ENCODE measurements at regions not wholly inside any gene's neighbourhood (a gene's known extent, or its start where the extent isn't known, plus 50 kb on each side); places are given as distances from the start of the nearest gene placed in this dataset.

- no peak for FAIRE-seq
Observed at GRCh38 chr4:153912301-153912700, 123.4 kb upstream of the SFRP2 start.

GRCh38 chr4:153909672-153910071, 120.8 kb upstream of the SFRP2 start:
- no peaks in the 10 kb centered on the region for H3K4me1 ChIP-seq (ENCODE audit: insufficient read depth, low read length)
- H3K9ac ChIP-seq (ENCODE audit: low read length): no peak overlapping the region
- H3K27ac ChIP-seq (ENCODE audit: low read depth, low read length): no peak overlapping the region
- no peaks in the 10 kb centered on the region for H4K20me1 ChIP-seq (ENCODE audit: insufficient read depth, low read length)
- DNase-seq (ENCODE audit: low read depth) (no peak), FAIRE-seq (no peak)
- Mint-ChIP-seq H3K27me3 (ENCODE audit: low read depth, unreplicated experiment) (peaks cover 2% of the 10 kb centered on the region), H3K9me3 (ENCODE audit: unreplicated experiment) (no peaks in the 10 kb centered on the region), H3K27ac (ENCODE audit: unreplicated experiment) (no peak overlapping the region), H3K4me3 (ENCODE audit: unreplicated experiment) (no peak overlapping the region), H3K4me1 (ENCODE audit: low read depth, unreplicated experiment) (peaks cover 2% of the 10 kb centered on the region), H3K36me3 (ENCODE audit: low read depth, unreplicated experiment) (no peaks in the 10 kb centered on the region)
- no peak overlapping the region for H3K4me2 ChIP-seq (ENCODE audit: low read length)
- no peak overlapping the region for H2AFZ ChIP-seq (ENCODE audit: low read depth, low read length)
- H3K79me2 ChIP-seq (ENCODE audit: insufficient read depth, low read length): no peaks in the 10 kb centered on the region
- H3K9me3 ChIP-seq (ENCODE audit: insufficient read depth, low read depth, low read length): no peaks in the 10 kb centered on the region
- no peaks in the 10 kb centered on the region for H3K36me3 ChIP-seq (ENCODE audit: insufficient read depth, low read length)
- TF ChIP-seq, protein P1, sequence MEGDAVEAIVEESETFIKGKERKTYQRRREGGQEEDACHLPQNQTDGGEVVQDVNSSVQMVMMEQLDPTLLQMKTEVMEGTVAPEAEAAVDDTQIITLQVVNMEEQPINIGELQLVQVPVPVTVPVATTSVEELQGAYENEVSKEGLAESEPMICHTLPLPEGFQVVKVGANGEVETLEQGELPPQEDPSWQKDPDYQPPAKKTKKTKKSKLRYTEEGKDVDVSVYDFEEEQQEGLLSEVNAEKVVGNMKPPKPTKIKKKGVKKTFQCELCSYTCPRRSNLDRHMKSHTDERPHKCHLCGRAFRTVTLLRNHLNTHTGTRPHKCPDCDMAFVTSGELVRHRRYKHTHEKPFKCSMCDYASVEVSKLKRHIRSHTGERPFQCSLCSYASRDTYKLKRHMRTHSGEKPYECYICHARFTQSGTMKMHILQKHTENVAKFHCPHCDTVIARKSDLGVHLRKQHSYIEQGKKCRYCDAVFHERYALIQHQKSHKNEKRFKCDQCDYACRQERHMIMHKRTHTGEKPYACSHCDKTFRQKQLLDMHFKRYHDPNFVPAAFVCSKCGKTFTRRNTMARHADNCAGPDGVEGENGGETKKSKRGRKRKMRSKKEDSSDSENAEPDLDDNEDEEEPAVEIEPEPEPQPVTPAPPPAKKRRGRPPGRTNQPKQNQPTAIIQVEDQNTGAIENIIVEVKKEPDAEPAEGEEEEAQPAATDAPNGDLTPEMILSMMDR (IDR thresholded peaks at IDR 0.05; ENCODE audit: insufficient read depth, low read depth, low read length): no peak
- TF ChIP-seq EZH2 (IDR thresholded peaks at IDR 0.05; ENCODE audit: insufficient read depth, low read length): no peak
- H3K27me3 ChIP-seq (ENCODE audit: insufficient read depth, low read length): no peaks in the 10 kb centered on the region
- H3K4me3 ChIP-seq (ENCODE audit: insufficient read depth, low read depth, low read length): no peak overlapping the region

More at GRCh38 chr4:153912301-153912700, 123.4 kb upstream of the SFRP2 start:
- Histone ChIP-seq H3K36me3 (ENCODE audit: insufficient read depth, low read length) (no peaks in the 10 kb centered on the region), H3K27me3 (ENCODE audit: insufficient read depth, low read length) (no peaks in the 10 kb centered on the region), H4K20me1 (ENCODE audit: insufficient read depth, low read length) (no peaks in the 10 kb centered on the region), H3K4me1 (ENCODE audit: insufficient read depth, low read length) (no peaks in the 10 kb centered on the region), H3K4me3 (ENCODE audit: insufficient read depth, low read depth, low read length) (no peak overlapping the region), H3K27ac (ENCODE audit: low read depth, low read length) (no peak overlapping the region), H3K79me2 (ENCODE audit: insufficient read depth, low read length) (no peaks in the 10 kb centered on the region), H3K9ac (ENCODE audit: low read length) (no peak overlapping the region), H2AFZ (ENCODE audit: low read depth, low read length) (no peak overlapping the region), H3K4me2 (ENCODE audit: low read length) (no peak overlapping the region), H3K9me3 (ENCODE audit: insufficient read depth, low read depth, low read length) (no peaks in the 10 kb centered on the region)
- Mint-ChIP-seq H3K36me3 (ENCODE audit: low read depth, unreplicated experiment) (no peaks in the 10 kb centered on the region), H3K4me3 (ENCODE audit: unreplicated experiment) (no peak overlapping the region), H3K27me3 (ENCODE audit: low read depth, unreplicated experiment) (peaks cover 2% of the 10 kb centered on the region), H3K4me1 (ENCODE audit: low read depth, unreplicated experiment) (peaks cover 19% of the 10 kb centered on the region), H3K27ac (ENCODE audit: unreplicated experiment) (no peak overlapping the region), H3K9me3 (ENCODE audit: unreplicated experiment) (no peaks in the 10 kb centered on the region)
- TF ChIP-seq, protein P1 (IDR thresholded peaks at IDR 0.05; ENCODE audit: insufficient read depth, low read depth, low read length): no peak
- no peak for TF ChIP-seq EZH2 (IDR thresholded peaks at IDR 0.05; ENCODE audit: insufficient read depth, low read length)
- DNase-seq (ENCODE audit: low read depth): no peak

- H3K9me3 Mint-ChIP-seq (ENCODE audit: unreplicated experiment): no peaks in the 10 kb centered on the region
- H3K4me3 ChIP-seq (ENCODE audit: insufficient read depth, low read depth, low read length): no peak overlapping the region
- no peak overlapping the region for H3K9ac ChIP-seq (ENCODE audit: low read length)
- H3K27ac Mint-ChIP-seq (ENCODE audit: unreplicated experiment): no peak overlapping the region
- H3K36me3 Mint-ChIP-seq (ENCODE audit: low read depth, unreplicated experiment): no peaks in the 10 kb centered on the region
- no peaks in the 10 kb centered on the region for H3K36me3 ChIP-seq (ENCODE audit: insufficient read depth, low read length)
- TF ChIP-seq, protein P1 (IDR thresholded peaks at IDR 0.05; ENCODE audit: insufficient read depth, low read depth, low read length): no peak
- no peak for TF ChIP-seq EZH2 (IDR thresholded peaks at IDR 0.05; ENCODE audit: insufficient read depth, low read length)
- H3K4me2 ChIP-seq (ENCODE audit: low read length): no peak overlapping the region
- H3K79me2 ChIP-seq (ENCODE audit: insufficient read depth, low read length): no peaks in the 10 kb centered on the region
- no peak overlapping the region for H3K27ac ChIP-seq (ENCODE audit: low read depth, low read length)
- DNase-seq (ENCODE audit: low read depth) (no peak), FAIRE-seq (no peak)
- no peaks in the 10 kb centered on the region for H3K9me3 ChIP-seq (ENCODE audit: insufficient read depth, low read depth, low read length)
- no peaks in the 10 kb centered on the region for H3K4me1 ChIP-seq (ENCODE audit: insufficient read depth, low read length)
- H4K20me1 ChIP-seq (ENCODE audit: insufficient read depth, low read length): no peaks in the 10 kb centered on the region
- H3K27me3 ChIP-seq (ENCODE audit: insufficient read depth, low read length): no peaks in the 10 kb centered on the region
- no peak overlapping the region for H3K4me3 Mint-ChIP-seq (ENCODE audit: unreplicated experiment)
- H3K4me1 Mint-ChIP-seq (ENCODE audit: low read depth, unreplicated experiment): peaks cover 2% of the 10 kb centered on the region
- peaks cover 2% of the 10 kb centered on the region for H3K27me3 Mint-ChIP-seq (ENCODE audit: low read depth, unreplicated experiment)
- H2AFZ ChIP-seq (ENCODE audit: low read depth, low read length): no peak overlapping the region
Observed at GRCh38 chr4:153906231-153906630, 117.3 kb upstream of the SFRP2 start.
